Panc1 (cell line): ENCODE measurements at regions not wholly inside any gene's neighbourhood (a gene's known extent, or its start where the extent isn't known, plus 50 kb on each side); places are given as distances from the start of the nearest gene placed in this dataset.
"Not testable (repeated sequence)": the region's sequence is repeated elsewhere in the genome, so short reads cannot be mapped to it uniquely, and the experiment has no call there.

ENCODE experiments used
- ATAC-seq: fragments of 200-7000 bp; cut with Tn5 transposase; 2 replicates; pipeline ENCODE4 v1.9.1; 2020; ENCODE audit warnings: mild to moderate bottlenecking, moderate library complexity
- BruUV-seq: library from RNA; stranded (reverse); fragments of 400-500 nt; replicated peaks from 2 replicates; lab custom pipeline; 2021; lab: Mats Ljungman, UMichigan
- CTCF ChIA-PET: fragments of 300-600 bp; sonication (Branson Sonifier 250); formaldehyde crosslinking; loops from one replicate; lab custom pipeline; 2022; ENCODE audit warnings: antibody characterized with exemption; lab: Charles Lee
- POLR2A ChIA-PET: fragments of 300-600 bp; sonication (Branson Sonifier 250); formaldehyde crosslinking; loops from one replicate; lab custom pipeline; 2022; ENCODE audit warnings: antibody characterized with exemption; lab: Charles Lee
- DNase-seq: peaks from one replicate; pipeline ENCODE4 v3.0.0-alpha.2; 2010; ENCODE audit warnings: low read depth, low spot score
- H3K27ac ChIP-seq: 2 replicates; pipeline ENCODE4 v1.5.1; 2011; ENCODE audit warnings: mild to moderate bottlenecking, low read length, inconsistent platforms
- H3K27me3 ChIP-seq: fragments of 200-500 bp; sonication (Bioruptor generic); 2 replicates; pipeline ENCODE4 v1.6.0; 2014; ENCODE audit warnings: low read length, inconsistent platforms; ENCODE audit not compliant: control insufficient read depth, insufficient read depth
- H3K36me3 ChIP-seq: fragments of 200-500 bp; sonication (Bioruptor generic); 2 replicates; pipeline ENCODE4 v1.5.1; 2014; ENCODE audit warnings: inconsistent platforms, mild to moderate bottlenecking, low read length, moderate library complexity; ENCODE audit not compliant: control insufficient read depth, insufficient read depth
- H3K4me1 ChIP-seq: 2 replicates; pipeline ENCODE4 v1.5.1; 2011; ENCODE audit warnings: inconsistent platforms, mild to moderate bottlenecking, low read length, moderate library complexity; ENCODE audit not compliant: control insufficient read depth, insufficient read depth
- H3K4me3 ChIP-seq, 2 experiments: 2 replicates each; pipeline ENCODE4 v1.5.1; 2011 to 2012; ENCODE audit warnings: low read depth in 2 of 2, low read length in 2 of 2, mild to moderate bottlenecking in 2 of 2, inconsistent platforms in 1 of 2, moderate library complexity in 1 of 2
- H3K9me3 ChIP-seq: fragments of 200-500 bp; sonication (Bioruptor generic); 2 replicates; pipeline ENCODE4 v1.5.1; 2014; ENCODE audit warnings: low read depth, mild to moderate bottlenecking, inconsistent platforms, low read length, moderate library complexity; ENCODE audit not compliant: control insufficient read depth, insufficient read depth
- POLR2AphosphoS5 ChIP-seq: IDR thresholded peaks from 2 replicates; pipeline ENCODE4 v1.6.1; 2012; ENCODE audit warnings: mild to moderate bottlenecking, low read depth, low read length, moderate library complexity
- SIN3A ChIP-seq: IDR thresholded peaks from 2 replicates; pipeline ENCODE4 v1.6.1; 2012; ENCODE audit warnings: low read depth, mild to moderate bottlenecking, low read length, moderate library complexity, borderline replicate concordance; ENCODE audit not compliant: insufficient read depth
- TCF7L2 ChIP-seq: IDR thresholded peaks from 2 replicates; pipeline ENCODE4 v1.6.1; 2011; ENCODE audit warnings: mild to moderate bottlenecking, low read depth, low read length, inconsistent platforms
- in situ Hi-C: cut with HindIII; loops from 2 replicates; pipeline ENCODE4 v1.10.0; 2016; ENCODE audit warnings: low sequenced_read_pairs, low pct_unique_long_range_greater_than_20kb
- intact Hi-C: fragments of 100-400 bp; cut with micrococcal nuclease; formaldehyde crosslinking; loops from one replicate; pipeline ENCODE4 v1.10.0; 2022; ENCODE audit not compliant: unreplicated experiment
- TF ChIP-seq, protein P1 (sequence below): fragments of 450-650 bp; IDR thresholded peaks from 2 replicates; pipeline ENCODE4 v1.5.1; 2017; ENCODE audit warnings: mild to moderate bottlenecking
- TF ChIP-seq, protein P2 (sequence below), 2 experiments: IDR thresholded peaks; 2 replicates each; pipeline ENCODE4 v1.6.1; 2011 to 2012; ENCODE audit warnings: low read depth in 2 of 2, control low read depth in 1 of 2, low read length in 1 of 2, mild to moderate bottlenecking in 1 of 2, moderate library complexity in 1 of 2; ENCODE audit not compliant: insufficient read depth in 1 of 2

GRCh38 chr13:64697226-64697625 lies 2532.9 kb downstream of the PCDH9 start:
- in situ Hi-C loops, result no loop called here
- ChIA-PET POLR2A (no interaction called here), CTCF (no interaction called here)
- intact Hi-C loops, result no loop called here
- ATAC-seq (no peak), DNase-seq (no peak)
- TF ChIP-seq, protein P1, sequence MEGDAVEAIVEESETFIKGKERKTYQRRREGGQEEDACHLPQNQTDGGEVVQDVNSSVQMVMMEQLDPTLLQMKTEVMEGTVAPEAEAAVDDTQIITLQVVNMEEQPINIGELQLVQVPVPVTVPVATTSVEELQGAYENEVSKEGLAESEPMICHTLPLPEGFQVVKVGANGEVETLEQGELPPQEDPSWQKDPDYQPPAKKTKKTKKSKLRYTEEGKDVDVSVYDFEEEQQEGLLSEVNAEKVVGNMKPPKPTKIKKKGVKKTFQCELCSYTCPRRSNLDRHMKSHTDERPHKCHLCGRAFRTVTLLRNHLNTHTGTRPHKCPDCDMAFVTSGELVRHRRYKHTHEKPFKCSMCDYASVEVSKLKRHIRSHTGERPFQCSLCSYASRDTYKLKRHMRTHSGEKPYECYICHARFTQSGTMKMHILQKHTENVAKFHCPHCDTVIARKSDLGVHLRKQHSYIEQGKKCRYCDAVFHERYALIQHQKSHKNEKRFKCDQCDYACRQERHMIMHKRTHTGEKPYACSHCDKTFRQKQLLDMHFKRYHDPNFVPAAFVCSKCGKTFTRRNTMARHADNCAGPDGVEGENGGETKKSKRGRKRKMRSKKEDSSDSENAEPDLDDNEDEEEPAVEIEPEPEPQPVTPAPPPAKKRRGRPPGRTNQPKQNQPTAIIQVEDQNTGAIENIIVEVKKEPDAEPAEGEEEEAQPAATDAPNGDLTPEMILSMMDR, result no peak
- TF ChIP-seq, protein P2, sequence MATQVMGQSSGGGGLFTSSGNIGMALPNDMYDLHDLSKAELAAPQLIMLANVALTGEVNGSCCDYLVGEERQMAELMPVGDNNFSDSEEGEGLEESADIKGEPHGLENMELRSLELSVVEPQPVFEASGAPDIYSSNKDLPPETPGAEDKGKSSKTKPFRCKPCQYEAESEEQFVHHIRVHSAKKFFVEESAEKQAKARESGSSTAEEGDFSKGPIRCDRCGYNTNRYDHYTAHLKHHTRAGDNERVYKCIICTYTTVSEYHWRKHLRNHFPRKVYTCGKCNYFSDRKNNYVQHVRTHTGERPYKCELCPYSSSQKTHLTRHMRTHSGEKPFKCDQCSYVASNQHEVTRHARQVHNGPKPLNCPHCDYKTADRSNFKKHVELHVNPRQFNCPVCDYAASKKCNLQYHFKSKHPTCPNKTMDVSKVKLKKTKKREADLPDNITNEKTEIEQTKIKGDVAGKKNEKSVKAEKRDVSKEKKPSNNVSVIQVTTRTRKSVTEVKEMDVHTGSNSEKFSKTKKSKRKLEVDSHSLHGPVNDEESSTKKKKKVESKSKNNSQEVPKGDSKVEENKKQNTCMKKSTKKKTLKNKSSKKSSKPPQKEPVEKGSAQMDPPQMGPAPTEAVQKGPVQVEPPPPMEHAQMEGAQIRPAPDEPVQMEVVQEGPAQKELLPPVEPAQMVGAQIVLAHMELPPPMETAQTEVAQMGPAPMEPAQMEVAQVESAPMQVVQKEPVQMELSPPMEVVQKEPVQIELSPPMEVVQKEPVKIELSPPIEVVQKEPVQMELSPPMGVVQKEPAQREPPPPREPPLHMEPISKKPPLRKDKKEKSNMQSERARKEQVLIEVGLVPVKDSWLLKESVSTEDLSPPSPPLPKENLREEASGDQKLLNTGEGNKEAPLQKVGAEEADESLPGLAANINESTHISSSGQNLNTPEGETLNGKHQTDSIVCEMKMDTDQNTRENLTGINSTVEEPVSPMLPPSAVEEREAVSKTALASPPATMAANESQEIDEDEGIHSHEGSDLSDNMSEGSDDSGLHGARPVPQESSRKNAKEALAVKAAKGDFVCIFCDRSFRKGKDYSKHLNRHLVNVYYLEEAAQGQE (IDR thresholded peaks at IDR 0.05; ENCODE audit: insufficient read depth in 1 of 2, low read depth in 2 of 2, low read length in 1 of 2), result no peak
- TF ChIP-seq TCF7L2 (no peak), POLR2AphosphoS5 (no peak), SIN3A (no peak)
- H3K4me1 ChIP-seq, result no peaks in the 10 kb centered on the region
- H3K4me3 ChIP-seq, result no peak overlapping the region
- no peaks in the 10 kb centered on the region for H3K36me3 ChIP-seq
- no peaks in the 10 kb centered on the region for H3K9me3 ChIP-seq
- no peak overlapping the region for H3K27ac ChIP-seq
- H3K27me3 ChIP-seq, result no peaks in the 10 kb centered on the region
- BruUV-seq, result no TSS peak

- CTCF ChIA-PET, result no interaction called here
- no peak overlapping the region for H3K4me3 ChIP-seq
- TF ChIP-seq POLR2AphosphoS5 (no peak), SIN3A (no peak), TCF7L2 (no peak)
- TF ChIP-seq, protein P1, result no peak
- TF ChIP-seq, protein P2 (IDR thresholded peaks at IDR 0.05; ENCODE audit: insufficient read depth in 1 of 2, low read depth in 2 of 2, low read length in 1 of 2), result no peak
- no peaks in the 10 kb centered on the region for H3K9me3 ChIP-seq
- intact Hi-C loops (no loop called here), in situ Hi-C loops (no loop called here)
- no peaks in the 10 kb centered on the region for H3K27me3 ChIP-seq
- BruUV-seq, result no TSS peak
- POLR2A ChIA-PET, result no interaction called here
- H3K27ac ChIP-seq, result no peak overlapping the region
- no peaks in the 10 kb centered on the region for H3K36me3 ChIP-seq
- no peaks in the 10 kb centered on the region for H3K4me1 ChIP-seq
- peak; percentile 4 for DNase-seq
- no peak for ATAC-seq
Measured at GRCh38 chr13:64688893-64689677, 2541.1 kb downstream of the PCDH9 start.

- ATAC-seq, CTCF ChIA-PET, BruUV-seq, H3K4me3 ChIP-seq, H3K27ac ChIP-seq, in situ Hi-C loops, DNase-seq, intact Hi-C loops, H3K27me3 ChIP-seq, H3K36me3 ChIP-seq, H3K4me1 ChIP-seq, H3K9me3 ChIP-seq, POLR2A ChIA-PET: not testable (repeated sequence)
Measured at GRCh38 chr13:64686536-64686935, 2543.6 kb downstream of the PCDH9 start.
